ENCODE measurements at regions not wholly inside any gene's neighbourhood (a gene's known extent, or its start where the extent isn't known, plus 50 kb on each side); places are given as distances from the start of the nearest gene placed in this dataset.

DNA sequence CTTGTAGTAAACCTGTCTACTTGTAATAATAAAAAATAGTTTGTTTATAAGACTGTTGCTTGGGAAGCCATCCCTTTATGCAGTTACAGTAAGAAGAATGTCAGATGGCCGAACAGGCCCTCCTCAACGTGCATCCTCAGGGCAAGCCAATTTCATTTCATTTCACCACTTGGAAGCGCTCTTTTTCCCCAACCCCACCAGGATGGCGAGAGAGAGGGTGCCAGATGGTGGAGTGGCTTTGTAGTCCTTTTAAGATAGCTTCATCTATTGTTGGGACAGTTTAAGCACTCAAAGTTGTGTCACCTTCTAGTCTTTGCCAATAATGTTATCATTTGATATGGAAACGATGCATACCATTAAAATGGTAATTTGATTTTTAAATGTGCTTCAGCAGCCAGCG, 356.3 kb upstream of the CAMK1G start:
- TF ChIP-seq, protein P1, sequence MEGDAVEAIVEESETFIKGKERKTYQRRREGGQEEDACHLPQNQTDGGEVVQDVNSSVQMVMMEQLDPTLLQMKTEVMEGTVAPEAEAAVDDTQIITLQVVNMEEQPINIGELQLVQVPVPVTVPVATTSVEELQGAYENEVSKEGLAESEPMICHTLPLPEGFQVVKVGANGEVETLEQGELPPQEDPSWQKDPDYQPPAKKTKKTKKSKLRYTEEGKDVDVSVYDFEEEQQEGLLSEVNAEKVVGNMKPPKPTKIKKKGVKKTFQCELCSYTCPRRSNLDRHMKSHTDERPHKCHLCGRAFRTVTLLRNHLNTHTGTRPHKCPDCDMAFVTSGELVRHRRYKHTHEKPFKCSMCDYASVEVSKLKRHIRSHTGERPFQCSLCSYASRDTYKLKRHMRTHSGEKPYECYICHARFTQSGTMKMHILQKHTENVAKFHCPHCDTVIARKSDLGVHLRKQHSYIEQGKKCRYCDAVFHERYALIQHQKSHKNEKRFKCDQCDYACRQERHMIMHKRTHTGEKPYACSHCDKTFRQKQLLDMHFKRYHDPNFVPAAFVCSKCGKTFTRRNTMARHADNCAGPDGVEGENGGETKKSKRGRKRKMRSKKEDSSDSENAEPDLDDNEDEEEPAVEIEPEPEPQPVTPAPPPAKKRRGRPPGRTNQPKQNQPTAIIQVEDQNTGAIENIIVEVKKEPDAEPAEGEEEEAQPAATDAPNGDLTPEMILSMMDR (IDR thresholded peaks at IDR 0.05), result no peak
- TF ChIP-seq POLR2A (IDR thresholded peaks at IDR 0.05) (no peak), EP300 (IDR thresholded peaks at IDR 0.05; ENCODE audit: low read depth) (no peak), POLR2AphosphoS5 (IDR thresholded peaks at IDR 0.05) (no peak)
